Body of pancreas (tissue), 4 donors: ENCODE measurements at regions not wholly inside any gene's neighbourhood (a gene's known extent, or its start where the extent isn't known, plus 50 kb on each side); places are given as distances from the start of the nearest gene placed in this dataset.

Experiments
- CTCF ChIP-seq, 7 experiments: fragments of 450-650 bp in 4 of 7; fragments of 200-600 bp in 3 of 7; sonication (generic) in 3 of 7; IDR thresholded peaks; one replicate each; pipeline ENCODE4 v1.5.1; 2016 to 2019; ENCODE audit warnings: antibody characterized with exemption in 7 of 7
- POLR2A ChIP-seq, 3 donors: fragments of 450-650 bp; IDR thresholded peaks; one replicate each; pipeline ENCODE4 v1.6.1; 2016; ENCODE audit warnings: antibody characterized with exemption in 3 of 3, mild to moderate bottlenecking in 2 of 3

DNA sequence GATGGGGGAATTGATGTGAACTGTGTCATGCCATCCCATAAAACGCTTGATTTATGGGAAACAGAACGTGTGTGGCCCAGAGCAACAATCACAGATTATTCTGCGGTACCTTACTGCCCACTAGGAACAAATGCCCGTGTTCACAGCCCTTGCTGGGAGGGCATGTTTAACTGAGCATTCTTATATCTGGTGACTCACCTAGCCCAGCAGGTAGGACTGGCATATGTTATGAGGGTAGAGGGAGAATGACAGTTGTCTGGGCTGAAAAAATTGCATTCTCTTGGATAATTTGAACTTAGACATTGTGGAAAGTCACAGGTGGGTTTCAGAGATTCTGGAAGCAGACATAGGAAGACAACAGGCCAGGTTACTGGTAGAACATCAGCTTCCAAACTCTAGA, 460.6 kb downstream of the DMRT2 start:
- no peak for TF ChIP-seq CTCF (IDR thresholded peaks at IDR 0.05)
- no peak for TF ChIP-seq POLR2A (IDR thresholded peaks at IDR 0.05)
